DMS 273 (cell line): ENCODE measurements at regions not wholly inside any gene's neighbourhood (a gene's known extent, or its start where the extent isn't known, plus 50 kb on each side); places are given as distances from the start of the nearest gene placed in this dataset.
A peak's percentile ranks its signal among the peaks of the same experiment; 100 is the strongest.
"Not testable (repeated sequence)": the region's sequence is repeated elsewhere in the genome, so short reads cannot be mapped to it uniquely, and the experiment has no call there.

Experiments used
- DNase-seq: peaks from one replicate; lab custom pipeline; 2025; ENCODE audit not compliant: unreplicated experiment; lab: John Stamatoyannopoulos, UW

DNA sequence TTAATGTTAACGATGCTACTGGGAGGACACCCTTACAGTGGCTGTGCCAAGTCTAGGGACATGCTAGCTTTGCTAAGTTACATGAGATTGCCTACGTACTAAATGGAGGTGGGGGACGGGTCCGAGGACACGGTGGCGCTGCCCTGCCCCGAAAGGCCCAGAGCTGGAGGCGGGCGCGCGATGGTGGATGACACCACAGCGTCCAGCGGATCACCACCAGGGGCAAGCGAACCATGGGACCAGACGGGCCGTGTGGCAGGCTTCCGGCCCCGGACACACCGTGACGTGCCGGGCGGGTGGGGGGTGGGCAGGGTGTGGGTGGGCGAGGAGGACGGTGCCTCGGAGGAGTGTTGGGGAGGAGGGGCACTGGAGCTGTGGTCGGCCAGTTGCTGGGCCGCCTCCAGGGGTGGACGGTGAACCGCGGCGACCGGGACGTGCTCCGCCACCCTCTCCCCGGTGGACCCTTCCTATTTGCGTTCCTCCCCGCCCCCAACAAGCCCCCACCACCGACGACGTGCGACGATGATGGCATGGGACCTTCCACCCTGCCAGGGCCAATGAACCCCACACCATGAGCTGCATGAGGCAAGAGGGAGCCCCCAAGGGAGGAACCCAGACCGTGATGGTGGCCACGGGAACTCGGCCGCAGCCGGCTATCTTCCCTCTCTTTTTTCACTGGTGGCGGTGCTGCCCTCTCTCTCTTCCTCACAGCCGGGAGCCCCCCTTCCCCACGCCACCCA lies 773.3 kb upstream of the DEFB115 start:
- no peak for DNase-seq

GRCh38 chr20:30484749-30485070 lies 772.8 kb upstream of the DEFB115 start:
- no peak for DNase-seq

DNA sequence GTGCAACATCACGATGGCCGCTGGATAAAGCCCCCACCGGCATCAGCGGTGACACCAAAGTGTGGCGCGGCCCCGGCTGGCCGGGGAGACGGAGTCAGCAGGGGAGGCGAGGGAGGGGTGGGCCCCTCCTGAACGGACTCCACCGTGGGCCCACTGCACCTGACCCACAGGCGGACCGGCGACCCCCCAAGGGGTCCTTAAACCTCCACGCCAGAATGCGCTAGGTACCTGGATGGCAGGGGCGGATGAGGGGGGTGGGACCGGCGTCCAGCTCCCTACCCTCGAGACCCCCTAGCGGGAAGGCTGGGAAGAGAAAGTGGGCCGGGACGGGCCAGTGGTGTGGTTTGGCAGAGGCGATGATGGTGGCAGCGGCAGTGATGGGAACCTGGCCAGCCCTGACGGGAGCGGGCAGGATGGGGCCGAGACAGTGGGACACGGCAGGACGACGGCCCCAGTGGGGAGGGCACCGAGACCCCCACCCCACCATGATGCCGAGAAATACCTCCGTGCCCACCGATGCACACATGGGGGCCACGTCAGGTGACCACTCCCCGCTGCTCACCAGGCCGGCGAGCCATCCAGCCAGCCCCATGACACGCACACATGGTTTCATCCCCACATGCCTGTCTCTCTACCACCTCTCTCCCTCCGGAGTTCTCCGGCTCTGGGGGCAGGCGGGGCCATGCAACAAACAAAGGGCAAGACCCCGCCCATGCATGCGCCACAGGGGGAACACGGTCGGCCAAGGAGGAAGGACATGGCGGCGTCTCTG lies 771.9 kb upstream of the DEFB115 start:
- DNase-seq: no peak

- no peak for DNase-seq
These were observed 771.4 kb upstream of the DEFB115 start for GRCh38 chr20:30486103-30486478.

- DNase-seq: not testable (repeated sequence)
These were observed 770.0 kb upstream of the DEFB115 start for GRCh38 chr20:30487461-30487860.

DNA sequence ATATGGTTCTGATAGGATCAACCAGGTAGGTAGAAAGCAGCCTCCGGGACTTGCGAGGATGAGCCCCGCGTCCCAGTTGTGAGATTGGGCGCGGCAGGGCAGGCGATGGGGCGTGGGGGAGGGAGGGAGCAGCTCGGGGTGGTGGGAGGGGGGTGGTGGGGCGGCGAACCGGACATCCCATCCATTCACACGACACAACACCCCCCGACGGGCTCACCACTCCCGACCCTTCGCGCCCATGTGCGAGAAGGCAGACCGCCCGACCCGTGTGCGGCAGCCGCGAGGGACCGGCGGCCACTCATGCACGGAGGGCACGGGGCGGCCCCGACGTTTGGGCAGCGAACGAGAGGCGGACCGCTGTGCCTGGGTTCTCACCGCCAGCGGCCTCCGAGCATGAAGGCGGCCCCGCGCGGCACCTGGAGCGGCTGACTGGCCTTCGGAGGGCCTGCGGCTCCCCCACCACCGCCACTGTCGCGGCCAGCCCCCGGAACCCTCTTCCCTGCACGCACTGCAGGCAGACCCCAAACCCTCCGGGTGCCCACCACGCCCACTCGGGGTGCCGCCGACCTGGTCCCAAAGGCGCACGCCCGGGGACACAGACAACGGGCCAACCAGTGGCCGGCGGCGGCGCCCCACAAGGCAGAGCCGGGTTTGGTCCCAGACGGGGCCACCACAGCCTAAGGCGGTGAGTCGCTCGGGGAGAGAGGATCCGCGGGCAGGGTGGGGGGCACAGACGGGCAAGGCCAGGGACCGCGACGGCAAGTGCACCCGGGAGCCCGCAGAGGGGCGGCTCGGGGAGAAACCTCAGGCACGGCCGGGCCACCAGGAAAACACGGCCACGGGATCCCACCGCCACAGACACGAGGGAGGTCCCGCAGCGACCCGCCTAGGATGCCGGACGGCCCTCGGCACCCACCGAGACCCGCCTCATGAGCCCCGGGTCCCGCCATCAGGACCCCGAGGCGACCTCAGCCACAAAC lies 769.2 kb upstream of the DEFB115 start:
- DNase-seq: no peak

DNA sequence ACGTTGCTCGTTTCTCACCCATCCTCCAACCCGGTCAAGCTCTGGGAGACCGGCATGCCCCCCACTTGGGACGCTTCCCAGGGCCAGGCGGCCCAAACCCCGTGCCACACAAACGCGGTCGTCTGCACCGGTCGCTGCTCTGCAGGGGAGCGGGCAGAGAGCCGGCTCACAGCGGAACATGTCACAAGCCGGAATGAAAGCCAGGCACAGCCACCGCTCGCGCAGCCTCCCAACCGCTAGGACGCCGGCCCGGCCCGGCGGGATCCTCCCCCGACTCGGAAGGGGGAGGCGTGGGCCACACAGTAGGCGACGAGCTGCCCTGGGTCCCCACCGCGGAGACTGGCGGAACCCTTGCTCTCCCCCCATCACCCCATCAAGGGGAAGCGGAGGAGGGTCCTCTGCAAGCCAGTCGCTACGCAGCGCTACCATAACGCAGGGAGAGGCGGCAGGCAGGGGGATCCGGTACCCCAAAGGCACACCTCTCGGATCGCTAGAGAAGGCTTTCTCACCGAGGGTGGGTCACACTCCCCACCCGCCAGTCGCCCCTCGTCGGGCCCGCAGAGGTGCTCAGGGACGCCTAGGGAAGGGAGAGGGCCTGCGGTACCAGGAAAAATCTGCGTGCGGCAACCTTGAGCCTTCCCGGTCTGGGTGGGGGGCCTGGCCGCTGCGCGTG lies 768.4 kb upstream of the DEFB115 start:
- DNase-seq: no peak

DNA sequence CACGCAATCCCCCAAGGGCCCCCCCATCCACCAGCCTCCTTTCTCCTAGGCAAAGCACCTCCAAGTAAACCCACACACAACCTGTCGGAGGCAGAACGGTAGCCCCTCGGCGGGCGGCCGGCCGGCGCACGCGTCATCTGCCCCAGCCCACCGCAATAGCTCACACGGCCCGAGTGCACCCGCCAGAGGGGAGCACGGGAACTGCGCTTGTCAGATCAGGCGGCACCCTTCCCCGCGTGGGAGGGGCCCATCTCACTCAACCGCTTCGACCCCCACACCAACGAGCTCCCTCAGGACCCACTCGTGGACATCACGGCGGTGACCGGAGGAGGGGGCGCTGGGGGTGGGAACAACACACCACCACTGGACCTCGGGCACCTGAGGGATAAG lies 767.9 kb upstream of the DEFB115 start:
- no peak for DNase-seq

GRCh38 chr20:30491016-30491415 lies 766.4 kb upstream of the DEFB115 start:
- DNase-seq: no peak

GRCh38 chr20:30496656-30497055 lies 760.8 kb upstream of the DEFB115 start:
- not testable (repeated sequence) for DNase-seq

DNA sequence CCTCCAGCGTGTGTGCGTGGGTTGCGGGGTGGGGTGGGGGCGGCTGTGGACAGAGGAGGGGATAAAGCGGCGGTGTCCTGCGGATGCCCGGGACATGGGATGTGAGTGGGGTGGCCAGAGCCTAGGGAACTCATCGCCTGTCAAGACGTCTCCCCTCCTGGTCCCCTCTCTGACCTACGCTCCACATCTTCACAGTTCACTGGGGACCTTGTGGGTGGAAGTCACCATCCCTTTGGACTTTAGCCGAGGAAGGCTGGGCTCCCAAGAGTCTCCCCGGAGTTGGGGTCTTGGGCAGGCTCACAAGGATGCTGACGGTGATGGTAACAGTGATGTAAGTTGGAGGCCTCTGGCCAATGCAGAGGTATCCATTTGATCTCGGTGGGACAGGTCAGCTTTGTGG lies 760.3 kb upstream of the DEFB115 start:
- DNase-seq: not testable (repeated sequence)

DNA sequence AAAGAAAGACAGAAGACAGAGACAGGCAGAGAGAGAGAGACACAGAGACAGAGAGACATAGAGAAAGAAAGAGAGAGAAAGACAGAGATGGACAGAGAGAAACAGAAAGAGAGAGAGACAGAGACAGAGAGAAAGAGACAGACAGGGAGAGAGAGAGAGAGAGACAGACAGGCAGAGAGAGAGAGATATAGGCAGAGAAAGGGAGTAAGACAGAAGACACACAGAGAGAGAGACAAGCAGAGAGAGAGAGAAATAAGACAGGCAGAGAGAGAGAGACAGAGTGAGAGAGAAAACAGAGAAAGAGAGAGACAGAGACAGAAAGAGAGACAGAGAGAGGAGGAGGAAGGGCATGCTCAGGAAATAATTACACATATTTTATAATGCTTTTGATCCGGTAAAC lies 758.3 kb upstream of the DEFB115 start:
- DNase-seq: no peak

- not testable (repeated sequence) for DNase-seq
These were observed 757.6 kb upstream of the DEFB115 start for GRCh38 chr20:30499716-30500446.

DNA sequence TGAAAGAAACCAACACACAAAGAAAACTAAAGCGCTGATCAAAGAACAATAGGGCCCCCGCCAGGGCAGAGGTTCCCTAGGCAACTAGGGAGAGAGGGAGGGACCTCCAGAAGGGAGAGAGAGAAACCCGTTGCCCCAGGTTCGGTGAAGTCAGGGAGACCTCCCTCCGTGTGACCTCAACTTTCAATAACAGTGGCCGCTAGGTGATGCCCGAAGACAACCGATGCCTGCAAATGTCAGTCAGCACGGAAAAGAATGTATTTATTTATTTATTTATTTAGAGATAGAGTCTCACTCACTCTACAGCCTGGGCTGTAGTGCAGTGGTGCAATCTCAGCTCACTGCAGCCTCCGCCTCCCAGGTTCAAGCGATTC lies 757.0 kb upstream of the DEFB115 start:
- peak; percentile 24 for DNase-seq

GRCh38 chr20:30500829-30501440 lies 756.5 kb upstream of the DEFB115 start:
- DNase-seq: peak; percentile 13

DNA sequence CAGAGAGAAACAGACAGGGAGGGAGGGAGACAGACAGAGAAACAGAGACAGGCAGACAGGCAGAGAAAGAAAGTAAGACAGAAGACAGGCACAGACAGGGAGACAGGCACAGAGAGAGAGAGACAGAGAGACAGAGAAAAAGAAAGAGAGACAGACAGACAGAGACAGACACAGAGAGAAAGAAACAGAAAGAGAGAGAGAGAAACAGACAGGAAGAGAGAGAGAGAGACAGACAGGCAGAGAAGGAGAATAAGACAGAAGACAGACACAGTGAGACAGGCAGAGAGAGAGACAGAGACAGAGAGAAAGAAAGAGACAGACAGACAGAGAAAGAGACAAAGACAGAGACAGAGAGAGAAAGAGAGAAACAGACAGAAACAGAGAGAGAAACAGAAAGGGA lies 754.8 kb upstream of the DEFB115 start:
- no peak for DNase-seq

DNA sequence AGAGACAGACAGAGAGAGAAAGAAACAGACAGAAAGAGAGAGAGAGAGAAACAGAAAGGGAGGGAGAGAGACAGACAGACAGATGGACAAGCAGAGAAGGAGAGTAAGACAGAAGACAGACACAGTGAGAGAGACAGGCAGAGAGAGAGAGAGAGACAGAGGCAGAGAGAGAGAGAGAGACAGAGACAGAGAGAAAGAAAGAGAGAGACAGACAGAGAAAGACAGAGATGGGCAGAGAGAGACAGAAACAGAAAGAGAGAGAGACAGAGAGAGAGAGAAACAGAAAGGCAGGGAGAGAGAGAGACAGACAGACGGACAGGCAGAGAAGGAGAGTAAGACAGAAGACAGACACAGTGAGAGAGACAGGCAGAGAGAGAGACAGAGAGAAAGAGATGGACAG lies 754.3 kb upstream of the DEFB115 start:
- DNase-seq: not testable (repeated sequence)

- no peak for DNase-seq
These were observed 753.4 kb upstream of the DEFB115 start for GRCh38 chr20:30503992-30504570.

DNA sequence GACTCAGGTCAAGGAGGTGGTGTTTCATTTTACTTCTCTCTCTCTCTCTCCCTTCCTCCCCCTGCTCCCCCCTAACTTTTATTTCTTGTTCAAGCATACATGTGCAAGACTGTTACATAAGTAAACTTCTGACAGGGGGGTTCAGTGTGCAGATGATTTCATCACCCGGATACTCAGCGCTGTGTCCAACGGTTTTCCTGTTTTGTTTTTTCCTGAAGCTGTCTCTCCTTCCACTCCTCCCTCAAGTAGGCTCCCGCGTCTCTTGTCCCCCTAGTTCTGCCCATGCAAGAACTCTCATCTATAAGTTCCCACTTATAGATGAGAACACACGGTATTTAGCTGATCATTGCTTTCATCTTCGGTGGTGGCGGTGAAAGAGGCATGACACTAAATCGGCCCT lies 751.9 kb upstream of the DEFB115 start:
- no peak for DNase-seq

DNA sequence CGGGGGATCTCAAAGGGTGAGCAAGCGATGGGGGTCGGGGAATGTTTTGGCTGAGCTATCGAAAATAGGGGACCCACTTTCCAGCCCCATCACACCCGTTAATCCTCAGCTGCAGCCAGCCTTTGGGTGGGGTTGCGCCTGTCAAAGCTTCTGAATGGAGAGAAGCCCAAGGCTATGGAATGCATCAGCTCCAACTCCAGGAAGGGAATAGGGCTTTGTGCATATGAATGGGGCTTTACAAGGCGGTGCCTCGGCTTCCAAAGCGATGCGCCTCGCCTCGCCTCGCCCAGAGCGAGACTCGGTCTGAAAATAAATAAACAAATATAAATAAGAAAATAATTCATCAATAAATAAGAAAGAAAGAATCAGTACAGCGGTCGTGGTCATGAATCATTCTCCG lies 751.4 kb upstream of the DEFB115 start:
- no peak for DNase-seq
